ENCODE measurements at regions not wholly inside any gene's neighbourhood (a gene's known extent, or its start where the extent isn't known, plus 50 kb on each side); places are given as distances from the start of the nearest gene placed in this dataset.

GRCh38 chr9:119907056-119907455, 537.8 kb upstream of the BRINP1 start:
- no peak for TF ChIP-seq EZH2phosphoT487 (IDR thresholded peaks at IDR 0.05; ENCODE audit: low read depth)
- no peak for TF ChIP-seq CTCF (IDR thresholded peaks at IDR 0.05; ENCODE audit: low read depth, low read length)

All from OCI-LY3 (cell line).